IPS-18c (cell line): ENCODE measurements at regions not wholly inside any gene's neighbourhood (a gene's known extent, or its start where the extent isn't known, plus 50 kb on each side); places are given as distances from the start of the nearest gene placed in this dataset.

Experiments used
- H3K4me3 ChIP-seq: 2 replicates; pipeline ENCODE4 v1.7.0; 2013; ENCODE audit warnings: low read depth, mild to moderate bottlenecking, low read length, moderate library complexity; ENCODE audit not compliant: insufficient read depth
- H3K9me3 ChIP-seq: one replicate; pipeline ENCODE4 v1.6.1; 2013; ENCODE audit warnings: mild to moderate bottlenecking, low read length, moderate library complexity; ENCODE audit not compliant: control insufficient read depth, insufficient read depth

- H3K9me3 ChIP-seq = peaks cover 2% of the 10 kb centered on the region
- H3K4me3 ChIP-seq = no peak overlapping the region
Measured at GRCh38 chr6:87919416-87919815, 128.2 kb upstream of the SPACA1 start.

- H3K4me3 ChIP-seq = no peak overlapping the region
- peaks cover 2% of the 10 kb centered on the region for H3K9me3 ChIP-seq
Measured at GRCh38 chr6:87919001-87919400, 128.6 kb upstream of the SPACA1 start.

- Histone ChIP-seq H3K9me3 (peaks cover 2% of the 10 kb centered on the region), H3K4me3 (no peak overlapping the region)
Measured at GRCh38 chr6:87918461-87918941, 129.1 kb upstream of the SPACA1 start.

- peaks cover 2% of the 10 kb centered on the region for H3K9me3 ChIP-seq
- H3K4me3 ChIP-seq = no peak overlapping the region
Measured at GRCh38 chr6:87917886-87918285, 129.8 kb upstream of the SPACA1 start.

- no peak overlapping the region for H3K4me3 ChIP-seq
Measured at GRCh38 chr6:87916446-87916845, 131.2 kb upstream of the SPACA1 start.

GRCh38 chr6:87914637-87915395, 132.8 kb upstream of the SPACA1 start:
- no peak overlapping the region for H3K4me3 ChIP-seq
- no peaks in the 10 kb centered on the region for H3K9me3 ChIP-seq

More at GRCh38 chr6:87916446-87916845, 131.2 kb upstream of the SPACA1 start:
- peaks cover under 1% of the 10 kb centered on the region for H3K9me3 ChIP-seq

GRCh38 chr6:87913974-87914373, 133.7 kb upstream of the SPACA1 start:
- no peaks in the 10 kb centered on the region for H3K9me3 ChIP-seq
- H3K4me3 ChIP-seq = no peak overlapping the region

GRCh38 chr6:87912102-87912501, 135.5 kb upstream of the SPACA1 start:
- H3K9me3 ChIP-seq = no peaks in the 10 kb centered on the region
- H3K4me3 ChIP-seq = no peak overlapping the region

- Histone ChIP-seq H3K4me3 (no peak overlapping the region), H3K9me3 (no peaks in the 10 kb centered on the region)
Measured at GRCh38 chr6:87909849-87910248, 137.8 kb upstream of the SPACA1 start.

- no peaks in the 10 kb centered on the region for H3K9me3 ChIP-seq
Measured at GRCh38 chr6:87908978-87909811, 138.4 kb upstream of the SPACA1 start.

GRCh38 chr6:87907521-87907920, 140.1 kb upstream of the SPACA1 start:
- H3K9me3 ChIP-seq = no peaks in the 10 kb centered on the region
- no peak overlapping the region for H3K4me3 ChIP-seq

More at GRCh38 chr6:87908978-87909811, 138.4 kb upstream of the SPACA1 start:
- H3K4me3 ChIP-seq = no peak overlapping the region

GRCh38 chr6:87905101-87905641, 142.5 kb upstream of the SPACA1 start:
- H3K9me3 ChIP-seq = no peaks in the 10 kb centered on the region

GRCh38 chr6:87904011-87904410, 143.6 kb upstream of the SPACA1 start:
- Histone ChIP-seq H3K4me3 (no peak overlapping the region), H3K9me3 (no peaks in the 10 kb centered on the region)

More at GRCh38 chr6:87905101-87905641, 142.5 kb upstream of the SPACA1 start:
- no peak overlapping the region for H3K4me3 ChIP-seq

GRCh38 chr6:87903323-87903722, 144.3 kb upstream of the SPACA1 start:
- H3K4me3 ChIP-seq = no peak overlapping the region
- no peaks in the 10 kb centered on the region for H3K9me3 ChIP-seq

- H3K4me3 ChIP-seq = no peak overlapping the region
- H3K9me3 ChIP-seq = no peaks in the 10 kb centered on the region
Measured at GRCh38 chr6:87902383-87902782, 145.3 kb upstream of the SPACA1 start.

- H3K9me3 ChIP-seq = no peaks in the 10 kb centered on the region
- H3K4me3 ChIP-seq = no peak overlapping the region
Measured at GRCh38 chr6:87901613-87902012, 146.0 kb upstream of the SPACA1 start.

GRCh38 chr6:87900160-87900698, 147.4 kb upstream of the SPACA1 start:
- H3K4me3 ChIP-seq = no peak overlapping the region

More at GRCh38 chr6:87900160-87900698, 147.4 kb upstream of the SPACA1 start:
- no peaks in the 10 kb centered on the region for H3K9me3 ChIP-seq
